Activated B cell treated with CpG ODN at 0.5 μM for 24 hours (primary cell): ENCODE measurements at regions not wholly inside any gene's neighbourhood (a gene's known extent, or its start where the extent isn't known, plus 50 kb on each side); places are given as distances from the start of the nearest gene placed in this dataset.
"Not testable (repeated sequence)": the region's sequence is repeated elsewhere in the genome, so short reads cannot be mapped to it uniquely, and the experiment has no call there.

ENCODE experiments used
- ATAC-seq: fragments of 200-7000 bp; cut with Tn5 transposase; one replicate; pipeline ENCODE4 v1.10.0; 2021; ENCODE audit warnings: low read depth, mild to moderate bottlenecking, moderate library complexity
- CTCF ChIA-PET: fragments of 350-600 bp; sonication (Branson Sonifier 250); formaldehyde crosslinking; loops from one replicate; lab custom pipeline; 2021; ENCODE audit warnings: antibody characterized with exemption; lab: Charles Lee
- POLR2A ChIA-PET: fragments of 350-600 bp; sonication (Branson Sonifier 250); formaldehyde crosslinking; loops from one replicate; lab custom pipeline; 2021; ENCODE audit warnings: antibody characterized with exemption; lab: Charles Lee
- DNase-seq: peaks from one replicate; pipeline ENCODE4 v3.0.0; 2022
- H3K27ac Mint-ChIP-seq: one replicate; pipeline ENCODE4 v1.8.0; 2020; ENCODE audit warnings: mixed read lengths
- H3K27me3 Mint-ChIP-seq: one replicate; pipeline ENCODE4 v1.8.0; 2021; ENCODE audit warnings: mixed read lengths
- H3K36me3 Mint-ChIP-seq: one replicate; pipeline ENCODE4 v1.8.0; 2021; ENCODE audit warnings: low read depth, mixed read lengths
- H3K4me1 Mint-ChIP-seq: one replicate; pipeline ENCODE4 v1.8.0; 2021; ENCODE audit warnings: mixed read lengths
- H3K4me3 Mint-ChIP-seq: one replicate; pipeline ENCODE4 v1.8.0; 2020; ENCODE audit warnings: mild to moderate bottlenecking, mixed read lengths
- H3K9me3 Mint-ChIP-seq: one replicate; pipeline ENCODE4 v1.8.0; 2020; ENCODE audit warnings: mixed read lengths
- CTCF ChIP-seq: fragments of 200-600 bp; IDR thresholded peaks from one replicate; pipeline ENCODE4 v1.8.0; 2022; ENCODE audit warnings: antibody characterized with exemption, mild to moderate bottlenecking
- intact Hi-C: fragments of 100-400 bp; cut with micrococcal nuclease; formaldehyde crosslinking; loops from one replicate; pipeline ENCODE4 v1.15.1; 2024

GRCh38 chr1:29555043-29555620, 318.8 kb downstream of the PTPRU start:
- POLR2A ChIA-PET, result no interaction called here
- ATAC-seq, result no peak
- CTCF ChIA-PET, result no interaction called here
- H3K9me3 Mint-ChIP-seq, result no peaks in the 10 kb centered on the region
- H3K27me3 Mint-ChIP-seq, result peaks cover 1% of the 10 kb centered on the region
- H3K36me3 Mint-ChIP-seq, result no peaks in the 10 kb centered on the region
- no peak for TF ChIP-seq CTCF
- H3K27ac Mint-ChIP-seq, result no peak overlapping the region
- no peak overlapping the region for H3K4me3 Mint-ChIP-seq
- no peak for DNase-seq
- intact Hi-C loops, result no loop called here
- H3K4me1 Mint-ChIP-seq, result no peaks in the 10 kb centered on the region

GRCh38 chr1:29554208-29554778, 318.0 kb downstream of the PTPRU start:
- ATAC-seq, result no peak
- Mint-ChIP-seq H3K4me3 (no peak overlapping the region), H3K4me1 (no peaks in the 10 kb centered on the region), H3K9me3 (no peaks in the 10 kb centered on the region), H3K27ac (no peak overlapping the region), H3K27me3 (peaks cover 5% of the 10 kb centered on the region), H3K36me3 (no peaks in the 10 kb centered on the region)
- no peak for TF ChIP-seq CTCF
- intact Hi-C loops, result no loop called here
- CTCF ChIA-PET, result no interaction called here
- no peak for DNase-seq
- POLR2A ChIA-PET, result no interaction called here

GRCh38 chr1:29551123-29551936, 315.0 kb downstream of the PTPRU start:
- ChIA-PET CTCF (no interaction called here), POLR2A (no interaction called here)

GRCh38 chr1:29550119-29550841, 314.0 kb downstream of the PTPRU start:
- no peak for DNase-seq
- H3K4me3 Mint-ChIP-seq, result no peak overlapping the region
- no peak for ATAC-seq
- ChIA-PET CTCF (no interaction called here), POLR2A (no interaction called here)
- H3K36me3 Mint-ChIP-seq, result no peaks in the 10 kb centered on the region
- H3K9me3 Mint-ChIP-seq, result no peaks in the 10 kb centered on the region
- no peak for TF ChIP-seq CTCF
- H3K4me1 Mint-ChIP-seq, result no peaks in the 10 kb centered on the region
- no peak overlapping the region for H3K27ac Mint-ChIP-seq
- H3K27me3 Mint-ChIP-seq, result peaks cover 4% of the 10 kb centered on the region
- intact Hi-C loops, result no loop called here

More at GRCh38 chr1:29551123-29551936, 315.0 kb downstream of the PTPRU start:
- H3K9me3 Mint-ChIP-seq, result no peaks in the 10 kb centered on the region
- H3K4me1 Mint-ChIP-seq, result no peaks in the 10 kb centered on the region
- H3K4me3 Mint-ChIP-seq, result no peak overlapping the region
- no peak for DNase-seq
- H3K36me3 Mint-ChIP-seq, result no peaks in the 10 kb centered on the region
- TF ChIP-seq CTCF, result no peak
- intact Hi-C loops, result no loop called here
- ATAC-seq, result no peak
- H3K27me3 Mint-ChIP-seq, result peaks cover 4% of the 10 kb centered on the region
- H3K27ac Mint-ChIP-seq, result no peak overlapping the region

- H3K27me3 Mint-ChIP-seq, CTCF ChIA-PET, ATAC-seq, H3K9me3 Mint-ChIP-seq, POLR2A ChIA-PET, DNase-seq, H3K4me1 Mint-ChIP-seq, intact Hi-C loops, H3K4me3 Mint-ChIP-seq, H3K27ac Mint-ChIP-seq, H3K36me3 Mint-ChIP-seq: not testable (repeated sequence)
These were observed 313.4 kb downstream of the PTPRU start for GRCh38 chr1:29549728-29550118.
